GM12878 (cell line): ENCODE measurements at regions not wholly inside any gene's neighbourhood (a gene's known extent, or its start where the extent isn't known, plus 50 kb on each side); places are given as distances from the start of the nearest gene placed in this dataset.
A peak's percentile ranks its signal among the peaks of the same experiment; 100 is the strongest.

Experiments
- ATAC-seq: fragments of 200-7000 bp; cut with Tn5 transposase; 3 replicates; pipeline ENCODE4 v1.9.1; 2020; ENCODE audit warnings: mild to moderate bottlenecking, moderate library complexity
- BruUV-seq: library from RNA; stranded (reverse); fragments of 400-500 nt; replicated peaks from 2 replicates; lab custom pipeline; 2021; lab: Mats Ljungman, UMichigan
- CTCF ChIA-PET: fragments of 300-600 bp; sonication (Branson Sonifier 250); formaldehyde crosslinking; extraction: SDS; loops from one replicate; lab custom pipeline; 2021; ENCODE audit warnings: inconsistent platforms; lab: Yijun Ruan, JAX
- POLR2A ChIA-PET: fragments of 350-600 bp; formaldehyde crosslinking; extraction: SDS; loops from one replicate; lab custom pipeline; 2021; ENCODE audit warnings: inconsistent platforms; lab: Charles Lee
- RAD21 ChIA-PET: fragments of 300-600 bp; sonication (Branson Sonifier 250); formaldehyde crosslinking; loops from one replicate; lab custom pipeline; 2023; ENCODE audit warnings: antibody characterized with exemption; ENCODE audit not compliant: unreplicated experiment; lab: Charles Lee
- SMC1A ChIA-PET: fragments of 300-600 bp; sonication (Branson Sonifier 250); formaldehyde crosslinking; loops from one replicate; lab custom pipeline; 2023; ENCODE audit not compliant: unreplicated experiment, uncharacterized antibody; lab: Charles Lee
- DNase-seq: peaks from one replicate; pipeline ENCODE4 v3.0.0-alpha.2; 2011; ENCODE audit warnings: low read depth, low spot score
- FAIRE-seq: peaks from 3 replicates; lab custom pipeline; 2011; peaks lifted over from hg19 to GRCh38; lab: Jason Lieb, UNC
- H2AFZ ChIP-seq: 2 replicates; pipeline ENCODE4 v1.6.0; 2011; ENCODE audit warnings: low read depth, low read length, control low read depth; ENCODE audit not compliant: control insufficient read depth
- H3K27ac ChIP-seq: 2 replicates; pipeline ENCODE4 v1.5.1; 2011; ENCODE audit warnings: control low read depth; ENCODE audit not compliant: control insufficient read depth, insufficient read depth
- H3K27me3 ChIP-seq, 2 experiments: replicated peaks in 1 of 2; 2 replicates each; pipeline versions ENCODE4 v1.6.0 to v1.6.1; 2011; ENCODE audit warnings: low read length in 1 of 2; ENCODE audit not compliant: control insufficient read depth in 2 of 2, insufficient read depth in 2 of 2
- H3K36me3 ChIP-seq, 2 experiments: 2 replicates each; pipeline ENCODE4 v1.5.1; 2011; ENCODE audit warnings: low read length in 1 of 2; ENCODE audit not compliant: control insufficient read depth in 2 of 2, insufficient read depth in 2 of 2
- H3K4me1 ChIP-seq: 2 replicates; pipeline ENCODE4 v1.6.1; 2011; ENCODE audit warnings: mild to moderate bottlenecking, low read length, moderate library complexity, mixed read lengths; ENCODE audit not compliant: control insufficient read depth, insufficient read depth
- H3K4me2 ChIP-seq: 2 replicates; pipeline ENCODE4 v1.6.0; 2011; ENCODE audit warnings: control low read depth; ENCODE audit not compliant: control insufficient read depth, insufficient read depth
- H3K4me3 ChIP-seq: fragments of 200-600 bp; sonication (generic); 2 replicates; pipeline ENCODE4 v1.5.1; 2016
- H3K79me2 ChIP-seq: 2 replicates; pipeline ENCODE4 v1.6.0; 2011; ENCODE audit warnings: low read length; ENCODE audit not compliant: control insufficient read depth, insufficient read depth
- H3K9ac ChIP-seq: 2 replicates; pipeline ENCODE4 v1.8.0; 2011; ENCODE audit warnings: low read length, control low read depth, mixed read lengths; ENCODE audit not compliant: control insufficient read depth, insufficient read depth
- H3K9me3 ChIP-seq: replicated peaks from 3 replicates; pipeline ENCODE4 v1.5.1; 2011; ENCODE audit warnings: mild to moderate bottlenecking, low read length; ENCODE audit not compliant: control insufficient read depth, insufficient read depth
- H4K20me1 ChIP-seq: 2 replicates; pipeline ENCODE4 v1.6.0; 2011; ENCODE audit not compliant: control insufficient read depth, insufficient read depth
- ASH2L ChIP-seq: fragments of 300-600, 200-600 bp; sonication (generic); IDR thresholded peaks from 2 replicates; pipeline ENCODE4 v1.6.1; 2017; ENCODE audit warnings: low read depth, mild to moderate bottlenecking, borderline replicate concordance
- BCL11A ChIP-seq: IDR thresholded peaks from 2 replicates; pipeline ENCODE4 v1.6.1; 2011; ENCODE audit warnings: low read depth, low read length
- CBFB ChIP-seq: IDR thresholded peaks from 2 replicates; pipeline ENCODE4 v1.6.1; 2016; ENCODE audit warnings: antibody characterized with exemption, low read depth
- CREM ChIP-seq: IDR thresholded peaks from 2 replicates; pipeline ENCODE4 v1.6.1; 2014; ENCODE audit warnings: antibody characterized with exemption, low read depth
- DPF2 ChIP-seq: fragments of 450-650 bp; IDR thresholded peaks from 2 replicates; pipeline ENCODE4 v1.6.1; 2017; ENCODE audit warnings: mild to moderate bottlenecking
- EED ChIP-seq: sonication (generic); IDR thresholded peaks from 2 replicates; pipeline ENCODE4 v1.6.1; 2016; ENCODE audit warnings: antibody characterized with exemption, low read depth
- FOS ChIP-seq: IDR thresholded peaks from 3 replicates; pipeline ENCODE4 v1.6.1; 2011; ENCODE audit warnings: borderline replicate concordance; ENCODE audit not compliant: insufficient read length; ENCODE audit errors: extremely low read depth
- FOXM1 ChIP-seq: IDR thresholded peaks from 2 replicates; pipeline ENCODE4 v1.6.1; 2012; ENCODE audit warnings: low read depth, mild to moderate bottlenecking, inconsistent platforms, low read length, moderate library complexity
- MEF2A ChIP-seq: IDR thresholded peaks from 2 replicates; pipeline ENCODE4 v1.6.1; 2011; ENCODE audit warnings: low read depth, mild to moderate bottlenecking, low read length, moderate library complexity; ENCODE audit not compliant: insufficient read depth
- POLR2AphosphoS2 ChIP-seq: IDR thresholded peaks from 2 replicates; pipeline ENCODE4 v1.6.1; 2011; ENCODE audit warnings: low read depth, mild to moderate bottlenecking, low read length, improper control_type of control experiment, moderate library complexity
- RELA ChIP-seq: fragments of 450-650 bp; IDR thresholded peaks from 2 replicates; pipeline ENCODE4 v1.8.0; 2014; ENCODE audit warnings: borderline replicate concordance; ENCODE audit not compliant: partially characterized antibody
- TARDBP ChIP-seq: IDR thresholded peaks from 2 replicates; pipeline ENCODE4 v1.6.1; 2016; ENCODE audit warnings: borderline replicate concordance
- WGBS: methylation state at CpG from one replicate; pipeline ENCODE4 v1.1.6; 2016; ENCODE audit warnings: low lambda C conversion rate; ENCODE audit not compliant: insufficient replicate concordance, insufficient coverage; ENCODE audit errors: missing lambda C conversion rate; 5-methylcytosine and 5-hydroxymethylcytosine counted together
- in situ Hi-C: fragments of 300-500 bp; cut with MboI; formaldehyde crosslinking; loops from 9 replicates; pipeline ENCODE4 v1.14.3; 2018; ENCODE audit warnings: mixed read lengths
- intact Hi-C: fragments of 100-400 bp; cut with micrococcal nuclease; formaldehyde crosslinking; loops from one replicate; pipeline ENCODE4 v1.14.2; 2022; ENCODE audit not compliant: unreplicated experiment
- TF ChIP-seq, protein P1 (sequence below): fragments of 450-650 bp; IDR thresholded peaks from 2 replicates; pipeline ENCODE4 v1.6.1; 2018; ENCODE audit warnings: mild to moderate bottlenecking, low read depth, moderate library complexity; ENCODE audit not compliant: partially characterized antibody

DNA sequence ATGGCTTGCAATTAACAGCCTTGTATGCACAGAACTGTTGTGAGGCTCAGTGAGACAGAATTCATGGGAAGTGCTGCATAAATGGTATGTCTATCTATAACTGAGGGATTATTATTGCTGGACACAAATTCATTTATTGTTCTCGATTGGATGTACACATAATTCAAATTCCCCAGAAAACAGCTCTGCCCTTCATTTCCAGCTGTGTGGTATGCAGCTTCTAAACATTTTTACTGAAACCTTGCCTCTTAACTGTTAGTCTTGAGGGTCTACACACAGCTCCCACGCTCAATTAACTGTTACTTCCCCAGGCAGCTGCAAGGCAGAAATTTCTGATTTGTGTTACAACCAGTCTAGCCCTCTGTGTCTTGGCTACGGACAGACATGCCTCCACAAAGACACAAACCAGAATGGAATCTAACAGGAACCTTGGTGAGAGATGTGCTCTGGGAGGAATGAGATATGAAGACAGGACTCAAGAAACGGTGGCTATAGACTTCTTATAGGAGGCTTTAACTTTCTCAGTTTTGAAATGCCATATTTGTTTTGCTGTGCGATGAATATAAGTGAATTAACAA, 139.7 kb upstream of the TBL1XR1 start:
- FAIRE-seq (no peak), ATAC-seq (no peak), DNase-seq (no peak)
- H3K9me3 ChIP-seq, result no peaks in the 10 kb centered on the region
- no peak overlapping the region; the same call in none of the 2 replicates for H3K27ac ChIP-seq
- TF ChIP-seq CREM (no peak), TARDBP (no peak), DPF2 (no peak)
- in situ Hi-C loops (no loop called here), intact Hi-C loops (no loop called here)
- H3K4me2 ChIP-seq, result peak overlapping the region; percentile 33; the same call in 1 of the 2 replicates
- RAD21 ChIA-PET, result interaction anchor here (0.6 to 1.3 kb wide), 3 partner anchors 20 to 352 kb away, joined by 3 to 6 read pairs (median 3); no protein-coding TSS in a partner anchor
- no peak overlapping the region for H3K9ac ChIP-seq
- no TSS peak for BruUV-seq
- SMC1A ChIA-PET, result interaction anchor here (1.0 to 2.8 kb wide), 5 partner anchors 16 to 139 kb away, joined by 3 to 10 read pairs (median 3); no protein-coding TSS in a partner anchor
- no peaks in the 10 kb centered on the region for H3K36me3 ChIP-seq
- CTCF ChIA-PET, result interaction anchor here (0.7 to 1.6 kb wide), 3 partner anchors 9 to 23 kb away, joined by 3 to 5 read pairs (median 3); no protein-coding TSS in a partner anchor
- no peaks in the 10 kb centered on the region for H3K79me2 ChIP-seq
- peaks cover 24% of the 10 kb centered on the region for H3K4me1 ChIP-seq
- H3K4me3 ChIP-seq, result no peak overlapping the region
- 79% methylated on average over 5 of the region's 5 CpGs for WGBS
- H3K27me3 ChIP-seq, result no peaks in the 10 kb centered on the region
- POLR2A ChIA-PET, result no interaction called here
- H2AFZ ChIP-seq, result no peak overlapping the region
- H4K20me1 ChIP-seq, result no peaks in the 10 kb centered on the region

DNA sequence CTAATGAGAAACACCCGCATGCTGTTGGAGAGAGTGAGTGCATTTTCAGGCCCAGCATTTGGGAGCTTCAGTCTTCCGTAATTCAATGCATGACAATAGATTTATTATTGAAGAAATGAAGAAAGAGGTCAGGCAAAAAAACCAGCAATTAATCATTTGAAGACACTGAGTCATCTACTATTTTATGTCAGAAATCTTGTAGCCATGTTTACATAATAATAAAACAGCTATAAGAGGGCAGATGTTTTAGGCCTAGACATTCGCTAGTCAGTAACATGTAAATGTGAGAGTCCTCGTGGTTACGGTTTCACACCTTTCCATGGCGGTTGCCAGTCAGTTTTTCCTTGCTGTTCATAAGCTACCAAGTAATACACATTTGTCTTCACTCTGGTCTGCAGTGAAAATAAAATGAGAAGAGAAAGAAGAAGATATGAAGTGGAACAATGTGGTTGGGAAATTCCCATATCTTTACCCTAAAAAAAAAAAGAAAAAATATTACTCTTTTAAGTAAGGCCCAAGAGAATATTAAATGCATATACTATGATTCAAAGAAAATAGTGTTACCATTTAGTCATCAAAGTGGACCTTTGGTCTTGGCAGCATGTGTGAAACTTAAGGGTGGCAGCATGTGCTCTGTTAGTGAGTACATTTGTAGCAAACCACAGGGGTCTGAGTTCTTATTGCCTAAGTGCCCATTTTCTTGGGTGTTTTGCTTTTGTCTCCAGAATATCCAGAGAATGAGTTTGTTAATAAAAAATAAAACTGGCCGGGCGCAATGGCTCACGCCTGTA, 140.5 kb upstream of the TBL1XR1 start:
- BruUV-seq, result no TSS peak
- intact Hi-C loops, result no loop called here
- TF ChIP-seq, protein P1, sequence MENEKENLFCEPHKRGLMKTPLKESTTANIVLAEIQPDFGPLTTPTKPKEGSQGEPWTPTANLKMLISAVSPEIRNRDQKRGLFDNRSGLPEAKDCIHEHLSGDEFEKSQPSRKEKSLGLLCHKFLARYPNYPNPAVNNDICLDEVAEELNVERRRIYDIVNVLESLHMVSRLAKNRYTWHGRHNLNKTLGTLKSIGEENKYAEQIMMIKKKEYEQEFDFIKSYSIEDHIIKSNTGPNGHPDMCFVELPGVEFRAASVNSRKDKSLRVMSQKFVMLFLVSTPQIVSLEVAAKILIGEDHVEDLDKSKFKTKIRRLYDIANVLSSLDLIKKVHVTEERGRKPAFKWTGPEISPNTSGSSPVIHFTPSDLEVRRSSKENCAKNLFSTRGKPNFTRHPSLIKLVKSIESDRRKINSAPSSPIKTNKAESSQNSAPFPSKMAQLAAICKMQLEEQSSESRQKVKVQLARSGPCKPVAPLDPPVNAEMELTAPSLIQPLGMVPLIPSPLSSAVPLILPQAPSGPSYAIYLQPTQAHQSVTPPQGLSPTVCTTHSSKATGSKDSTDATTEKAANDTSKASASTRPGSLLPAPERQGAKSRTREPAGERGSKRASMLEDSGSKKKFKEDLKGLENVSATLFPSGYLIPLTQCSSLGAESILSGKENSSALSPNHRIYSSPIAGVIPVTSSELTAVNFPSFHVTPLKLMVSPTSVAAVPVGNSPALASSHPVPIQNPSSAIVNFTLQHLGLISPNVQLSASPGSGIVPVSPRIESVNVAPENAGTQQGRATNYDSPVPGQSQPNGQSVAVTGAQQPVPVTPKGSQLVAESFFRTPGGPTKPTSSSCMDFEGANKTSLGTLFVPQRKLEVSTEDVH, result no peak
- TF ChIP-seq CBFB, result peak; percentile 92
- TF ChIP-seq FOS, result no peak
- TF ChIP-seq RELA, result peak; percentile 95
- no peak for TF ChIP-seq POLR2AphosphoS2
- TF ChIP-seq MEF2A, result peak; percentile 53; the same call in 1 of the 2 replicates
- TF ChIP-seq FOXM1, result peak; percentile 86; the same call in 1 of the 2 replicates
- TF ChIP-seq EED, result peak; percentile 85
- 0 out of 2 replicates have a peak, but pooled peaks have one; percentile 54 for TF ChIP-seq BCL11A
- TF ChIP-seq ASH2L, result no peak

More for the DNA sequence above, 140.5 kb upstream of the TBL1XR1 start:
- Histone ChIP-seq H3K27me3 (no peaks in the 10 kb centered on the region), H2AFZ (no peak overlapping the region), H4K20me1 (no peaks in the 10 kb centered on the region), H3K79me2 (no peaks in the 10 kb centered on the region), H3K4me2 (peak overlapping the region; percentile 44), H3K4me3 (no peak overlapping the region), H3K9me3 (no peaks in the 10 kb centered on the region), H3K36me3 (no peaks in the 10 kb centered on the region), H3K4me1 (peaks cover 24% of the 10 kb centered on the region), H3K9ac (no peak overlapping the region), H3K27ac (peak overlapping the region; percentile 73)
- ChIA-PET POLR2A (interaction anchor here (0.6 kb wide), 1 partner anchor 277 kb away, joined by 4 read pairs; no protein-coding TSS in a partner anchor), CTCF (interaction anchor here (0.9 to 1.6 kb wide), 3 partner anchors 8 to 143 kb away, joined by 3 to 5 read pairs (median 3); no protein-coding TSS in a partner anchor), RAD21 (interaction anchor here (0.6 to 1.3 kb wide), 3 partner anchors 19 to 351 kb away, joined by 3 to 6 read pairs (median 3); no protein-coding TSS in a partner anchor), SMC1A (interaction anchor here (0.7 to 2.8 kb wide), 10 partner anchors 10 to 400 kb away, joined by 3 to 10 read pairs (median 3); no protein-coding TSS in a partner anchor)
- ATAC-seq (peak; percentile 89), FAIRE-seq (peak; percentile 47), DNase-seq (peak; percentile 87)
- in situ Hi-C loops, result no loop called here
- 52% methylated on average over 9 of the region's 9 CpGs for WGBS
